BE2C (cell line): ENCODE measurements at regions not wholly inside any gene's neighbourhood (a gene's known extent, or its start where the extent isn't known, plus 50 kb on each side); places are given as distances from the start of the nearest gene placed in this dataset.

Experiments
- DNase-seq: peaks from one replicate; pipeline ENCODE4 v3.0.0-alpha.2; 2020
- H3K27me3 ChIP-seq: fragments of 250-450 bp; sonication (Bioruptor Pico); 2 replicates; pipeline ENCODE4 v1.5.1; 2020; ENCODE audit warnings: mild to moderate bottlenecking
- H3K36me3 ChIP-seq: fragments of 250-450 bp; sonication (Bioruptor Pico); 2 replicates; pipeline ENCODE4 v1.5.1; 2020; ENCODE audit warnings: mild to moderate bottlenecking
- H3K4me1 ChIP-seq: fragments of 250-450 bp; sonication (Bioruptor Pico); 2 replicates; pipeline ENCODE4 v1.5.1; 2020
- H3K4me3 ChIP-seq: 2 replicates; pipeline ENCODE4 v1.5.1; 2011; ENCODE audit warnings: low read depth, low read length
- H3K9me3 ChIP-seq: fragments of 250-450 bp; sonication (Bioruptor Pico); 2 replicates; pipeline ENCODE4 v1.5.1; 2020
- TF ChIP-seq, protein P1 (sequence below): IDR thresholded peaks from 2 replicates; pipeline ENCODE4 v1.5.1; 2012; ENCODE audit warnings: mild to moderate bottlenecking, low read depth, low read length

DNA sequence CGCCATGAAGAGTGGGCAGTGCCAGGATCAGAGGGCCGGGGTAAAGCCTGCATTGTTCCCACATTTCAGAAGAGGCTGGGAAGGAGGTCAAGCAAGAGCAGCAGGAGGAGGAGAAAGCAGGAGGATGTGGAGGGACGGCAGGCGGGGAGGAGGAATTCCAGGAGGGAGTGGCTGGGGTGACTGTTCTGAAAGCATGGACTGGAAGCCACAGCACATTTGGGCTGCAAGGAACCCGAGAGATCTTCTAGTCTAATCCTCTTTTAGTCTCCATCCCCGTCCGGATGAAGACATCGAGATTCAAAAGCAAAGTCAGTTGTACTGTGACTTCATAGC lies 76.9 kb downstream of the FAM50B start:
- DNase-seq, result no peak
- TF ChIP-seq, protein P1, sequence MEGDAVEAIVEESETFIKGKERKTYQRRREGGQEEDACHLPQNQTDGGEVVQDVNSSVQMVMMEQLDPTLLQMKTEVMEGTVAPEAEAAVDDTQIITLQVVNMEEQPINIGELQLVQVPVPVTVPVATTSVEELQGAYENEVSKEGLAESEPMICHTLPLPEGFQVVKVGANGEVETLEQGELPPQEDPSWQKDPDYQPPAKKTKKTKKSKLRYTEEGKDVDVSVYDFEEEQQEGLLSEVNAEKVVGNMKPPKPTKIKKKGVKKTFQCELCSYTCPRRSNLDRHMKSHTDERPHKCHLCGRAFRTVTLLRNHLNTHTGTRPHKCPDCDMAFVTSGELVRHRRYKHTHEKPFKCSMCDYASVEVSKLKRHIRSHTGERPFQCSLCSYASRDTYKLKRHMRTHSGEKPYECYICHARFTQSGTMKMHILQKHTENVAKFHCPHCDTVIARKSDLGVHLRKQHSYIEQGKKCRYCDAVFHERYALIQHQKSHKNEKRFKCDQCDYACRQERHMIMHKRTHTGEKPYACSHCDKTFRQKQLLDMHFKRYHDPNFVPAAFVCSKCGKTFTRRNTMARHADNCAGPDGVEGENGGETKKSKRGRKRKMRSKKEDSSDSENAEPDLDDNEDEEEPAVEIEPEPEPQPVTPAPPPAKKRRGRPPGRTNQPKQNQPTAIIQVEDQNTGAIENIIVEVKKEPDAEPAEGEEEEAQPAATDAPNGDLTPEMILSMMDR, result no peak

DNA sequence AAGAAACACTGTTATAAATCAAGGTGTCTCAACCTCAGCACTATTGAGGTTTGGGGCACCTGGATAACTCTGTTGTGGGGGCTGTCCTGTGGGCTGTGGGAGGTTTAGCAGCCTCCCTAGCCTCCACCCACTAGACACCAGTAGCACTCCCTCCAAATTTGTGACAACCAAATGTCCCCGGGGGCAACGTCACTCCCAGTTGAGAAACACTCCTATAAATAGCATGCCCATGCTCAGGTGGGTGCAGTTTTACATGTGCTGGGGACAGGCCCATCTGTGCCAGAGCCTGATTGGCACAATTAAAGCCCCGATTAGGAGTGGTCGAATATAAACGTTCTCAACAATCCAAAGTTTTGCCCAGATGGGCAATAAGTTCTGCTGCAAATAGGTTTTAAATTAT lies 78.9 kb downstream of the FAM50B start:
- no peak overlapping the region for H3K4me3 ChIP-seq
- H3K27me3 ChIP-seq, result no peaks in the 10 kb centered on the region
- H3K9me3 ChIP-seq, result no peaks in the 10 kb centered on the region
- DNase-seq, result no peak
- no peaks in the 10 kb centered on the region for H3K36me3 ChIP-seq
- TF ChIP-seq, protein P1, result no peak
- H3K4me1 ChIP-seq, result no peaks in the 10 kb centered on the region

More for the DNA sequence above, 76.9 kb downstream of the FAM50B start:
- no peaks in the 10 kb centered on the region for H3K4me1 ChIP-seq
- H3K36me3 ChIP-seq, result no peaks in the 10 kb centered on the region
- no peaks in the 10 kb centered on the region for H3K27me3 ChIP-seq
- no peaks in the 10 kb centered on the region for H3K9me3 ChIP-seq
- H3K4me3 ChIP-seq, result no peak overlapping the region

DNA sequence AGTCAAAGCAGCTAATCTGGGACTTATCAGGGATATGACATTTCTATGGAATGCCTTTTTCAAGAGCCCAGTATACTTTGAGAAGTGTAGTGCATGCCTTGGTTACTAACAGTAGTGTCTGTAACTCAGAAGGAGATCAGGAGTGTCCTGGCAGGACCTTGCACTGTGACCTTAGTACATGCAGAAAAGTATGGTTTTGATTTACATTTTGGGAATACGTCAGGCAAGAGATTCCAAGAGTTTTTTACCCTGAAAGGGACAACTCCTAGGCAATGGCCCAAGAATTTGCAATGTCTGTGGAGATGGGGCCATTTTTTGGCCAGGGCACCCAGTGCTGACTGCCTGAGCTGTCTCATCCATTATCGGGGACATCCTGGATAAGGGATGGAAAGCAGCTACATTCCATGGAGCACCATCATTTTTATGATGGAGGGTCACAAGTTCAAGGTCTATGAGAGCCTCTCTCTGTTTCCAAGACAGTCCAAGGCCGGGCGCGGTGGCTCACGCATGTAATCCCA lies 80.2 kb downstream of the FAM50B start:
- Histone ChIP-seq H3K9me3 (no peaks in the 10 kb centered on the region), H3K4me1 (no peaks in the 10 kb centered on the region), H3K4me3 (no peak overlapping the region), H3K27me3 (no peaks in the 10 kb centered on the region), H3K36me3 (no peaks in the 10 kb centered on the region)
- DNase-seq, result no peak
- TF ChIP-seq, protein P1, result no peak

DNA sequence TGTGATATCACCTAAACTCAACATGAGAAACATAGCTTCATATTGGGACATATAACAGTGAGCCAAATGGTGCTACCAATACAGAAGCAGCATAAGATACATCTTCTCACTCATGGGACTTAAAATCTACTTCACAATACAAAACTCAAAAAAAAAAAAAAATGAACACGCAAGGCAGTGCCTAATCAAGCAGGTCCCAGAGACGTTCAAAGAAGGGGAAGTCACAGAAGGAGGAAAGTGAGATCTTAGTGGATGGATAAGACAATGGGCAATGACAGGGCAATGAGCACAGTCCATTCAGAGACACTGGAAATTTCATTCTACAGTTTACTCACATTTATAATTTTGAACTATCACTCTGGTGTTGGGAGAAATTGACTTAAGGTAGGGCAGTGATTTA lies 88.3 kb downstream of the FAM50B start:
- TF ChIP-seq, protein P1, result no peak
- Histone ChIP-seq H3K36me3 (no peaks in the 10 kb centered on the region), H3K9me3 (no peaks in the 10 kb centered on the region), H3K4me3 (no peak overlapping the region), H3K27me3 (peaks cover 8% of the 10 kb centered on the region; the same call in 1 of the 2 replicates), H3K4me1 (no peaks in the 10 kb centered on the region)
- no peak for DNase-seq

DNA sequence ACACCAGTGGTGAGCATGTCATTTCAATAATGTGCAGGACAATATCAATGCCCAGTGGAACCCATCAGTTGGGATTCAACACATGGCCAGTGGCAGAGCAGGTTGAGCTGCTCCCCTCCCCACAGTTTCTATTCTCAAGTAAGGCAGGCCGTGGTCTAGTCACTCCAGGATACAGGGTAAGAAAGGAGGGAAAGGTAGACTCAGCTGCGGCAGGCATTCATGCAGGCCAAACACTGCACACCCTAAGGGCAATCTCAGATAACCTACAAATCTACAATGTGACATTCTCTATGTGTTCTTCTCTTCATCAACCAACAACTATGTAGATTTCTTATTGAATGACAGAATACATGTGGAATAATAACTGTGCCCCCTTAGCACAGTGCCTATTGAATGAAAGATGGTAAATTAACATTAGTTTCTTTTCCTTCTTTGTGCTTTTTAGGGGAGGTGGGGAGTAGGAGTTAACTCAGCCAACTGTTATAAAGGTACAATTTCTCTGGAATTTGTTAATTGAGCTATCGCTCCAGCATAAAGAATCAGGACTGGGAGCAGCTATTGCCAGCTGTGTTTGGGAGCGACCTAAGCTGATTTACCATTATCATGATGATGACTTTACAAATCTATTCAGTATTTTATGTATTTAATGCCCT lies 89.7 kb downstream of the FAM50B start:
- Histone ChIP-seq H3K4me3 (no peak overlapping the region), H3K4me1 (no peaks in the 10 kb centered on the region), H3K27me3 (peaks cover 8% of the 10 kb centered on the region; the same call in 1 of the 2 replicates), H3K9me3 (no peaks in the 10 kb centered on the region), H3K36me3 (no peaks in the 10 kb centered on the region)
- DNase-seq, result no peak
- TF ChIP-seq, protein P1, result no peak

DNA sequence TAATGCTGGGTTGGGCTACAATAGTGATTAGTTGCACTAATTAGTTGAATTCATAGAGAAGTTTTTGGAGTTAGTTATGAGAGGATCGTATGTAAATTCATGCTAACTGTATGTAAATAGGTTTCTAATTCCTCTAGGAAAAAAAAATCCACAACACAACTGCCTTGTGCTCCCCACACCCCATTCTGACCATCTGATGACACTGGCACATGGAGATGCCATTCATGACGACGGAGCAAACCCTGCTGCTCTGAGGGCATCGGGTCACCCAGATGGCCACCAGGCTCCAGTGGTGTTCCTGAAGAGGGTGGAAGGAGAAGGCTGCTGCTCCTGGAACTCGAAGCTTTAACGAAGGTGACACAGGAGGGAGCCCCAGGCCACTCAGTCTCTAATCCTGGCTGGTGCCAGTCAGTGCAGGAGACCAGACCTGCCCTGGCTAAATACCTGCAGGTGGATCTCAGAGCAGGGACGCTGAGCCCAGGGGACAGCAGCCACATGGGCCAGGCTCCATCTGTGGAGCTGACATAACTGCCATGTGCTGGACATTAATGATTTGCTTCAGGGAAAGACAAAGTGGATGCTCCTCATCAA lies 90.3 kb downstream of the FAM50B start:
- Histone ChIP-seq H3K4me3 (no peak overlapping the region), H3K9me3 (no peaks in the 10 kb centered on the region), H3K4me1 (no peaks in the 10 kb centered on the region), H3K36me3 (no peaks in the 10 kb centered on the region), H3K27me3 (peaks cover 8% of the 10 kb centered on the region; the same call in 1 of the 2 replicates)
- no peak for DNase-seq
- TF ChIP-seq, protein P1, result no peak
